PC-9 (cell line): ENCODE measurements at regions not wholly inside any gene's neighbourhood (a gene's known extent, or its start where the extent isn't known, plus 50 kb on each side); places are given as distances from the start of the nearest gene placed in this dataset.

Source experiments
- CTCF ChIP-seq: fragments of 200-600 bp; sonication (generic); conservative IDR thresholded peaks from 2 replicates; pipeline ENCODE4 v1.6.1; 2017; ENCODE audit warnings: mixed run types, antibody characterized with exemption, mild to moderate bottlenecking, moderate library complexity
- EZH2 ChIP-seq: fragments of 200-600 bp; sonication (generic); IDR thresholded peaks from 2 replicates; pipeline ENCODE4 v1.8.0; 2017; ENCODE audit warnings: antibody characterized with exemption, low read depth

DNA sequence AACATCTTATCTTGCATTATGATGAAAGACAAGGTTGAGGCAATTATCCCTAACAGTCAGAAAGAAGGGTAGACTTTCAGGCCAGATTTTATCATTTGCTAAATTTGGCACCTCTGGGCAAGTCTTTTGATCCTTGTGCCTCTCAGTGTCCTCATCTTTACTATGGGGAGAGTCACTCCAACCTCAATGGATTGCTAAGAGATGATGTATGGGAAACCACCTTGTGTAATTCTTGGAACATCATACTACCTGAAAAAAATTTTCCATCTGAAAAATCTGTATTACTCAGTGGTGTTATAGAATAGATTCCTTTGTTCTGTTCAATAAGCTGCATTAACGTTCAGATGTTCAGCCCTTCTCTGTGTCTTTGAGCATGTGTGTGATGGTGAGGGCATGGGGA, 230.7 kb downstream of the TGFB2 start:
- no peak for TF ChIP-seq CTCF
- TF ChIP-seq EZH2: no peak
